Lung (tissue), 11 donors: ENCODE measurements at regions not wholly inside any gene's neighbourhood (a gene's known extent, or its start where the extent isn't known, plus 50 kb on each side); places are given as distances from the start of the nearest gene placed in this dataset.
A peak's percentile ranks its signal among the peaks of the same experiment; 100 is the strongest.

Experiments used
- ATAC-seq: fragments of 200-7000 bp; cut with Tn5 transposase; one replicate; pipeline ENCODE4 v1.9.1; 2020; ENCODE audit warnings: moderate number of reproducible peaks; ENCODE audit not compliant: insufficient read depth, low FRiP score
- DNase-seq, 3 donors: peaks; one replicate each; pipeline ENCODE4 v3.0.0-alpha.2; 2013 to 2017
- H3K27ac ChIP-seq, 2 donors: one replicate each; pipeline ENCODE4 v1.5.1; 2013; ENCODE audit warnings: mild to moderate bottlenecking in 2 of 2, moderate library complexity in 2 of 2, control low read depth in 1 of 2, inconsistent platforms in 1 of 2, low read depth in 1 of 2, low read length in 1 of 2
- H3K27me3 ChIP-seq, 3 donors: one replicate each; pipeline ENCODE4 v1.5.1; 2013; ENCODE audit warnings: low read length in 2 of 3; ENCODE audit not compliant: control insufficient read depth in 3 of 3, insufficient read depth in 3 of 3
- H3K36me3 ChIP-seq, 4 donors: one replicate each; pipeline ENCODE4 v1.5.1; 2013; ENCODE audit warnings: low read length in 4 of 4, mild to moderate bottlenecking in 1 of 4, moderate library complexity in 1 of 4; ENCODE audit not compliant: control insufficient read depth in 4 of 4, insufficient read depth in 4 of 4
- H3K4me1 ChIP-seq, 5 donors: one replicate each; pipeline ENCODE4 v1.5.1; 2013; ENCODE audit warnings: low read length in 5 of 5, mild to moderate bottlenecking in 2 of 5, moderate library complexity in 1 of 5; ENCODE audit not compliant: control insufficient read depth in 5 of 5, insufficient read depth in 5 of 5
- H3K4me3 ChIP-seq: one replicate; pipeline ENCODE4 v1.5.1; 2013; ENCODE audit warnings: mild to moderate bottlenecking, control low read depth, moderate library complexity
- H3K9ac ChIP-seq, 2 donors: one replicate each; pipeline ENCODE4 v1.5.1; 2013; ENCODE audit warnings: low read length in 2 of 2, control low read depth in 1 of 2; ENCODE audit not compliant: insufficient read depth in 1 of 2
- H3K9me3 ChIP-seq, 4 donors: one replicate each; pipeline ENCODE4 v1.5.1; 2013; ENCODE audit warnings: low read length in 3 of 4, mild to moderate bottlenecking in 1 of 4, moderate library complexity in 1 of 4; ENCODE audit not compliant: control insufficient read depth in 4 of 4, insufficient read depth in 3 of 4
- WGBS, 2 donors: extraction: QIAGEN DNeasy Blood & Tissue Kit; methylation state at CpG; one replicate each; pipeline ENCODE4 v1.1.7; 2013; 5-methylcytosine and 5-hydroxymethylcytosine counted together
- TF ChIP-seq, protein P1 (sequence below): IDR thresholded peaks from 2 replicates; pipeline ENCODE4 v1.5.1; 2012; ENCODE audit warnings: mild to moderate bottlenecking; ENCODE audit errors: control extremely low read depth, extremely low read depth
- donor health status: control.
- donor health status: control.
- donor health status: Bipolar disorder and iron deficiency.
- donor health status: healthy.
- donor health status: DM: yes; HTN: yes; CAD: no.

DNA sequence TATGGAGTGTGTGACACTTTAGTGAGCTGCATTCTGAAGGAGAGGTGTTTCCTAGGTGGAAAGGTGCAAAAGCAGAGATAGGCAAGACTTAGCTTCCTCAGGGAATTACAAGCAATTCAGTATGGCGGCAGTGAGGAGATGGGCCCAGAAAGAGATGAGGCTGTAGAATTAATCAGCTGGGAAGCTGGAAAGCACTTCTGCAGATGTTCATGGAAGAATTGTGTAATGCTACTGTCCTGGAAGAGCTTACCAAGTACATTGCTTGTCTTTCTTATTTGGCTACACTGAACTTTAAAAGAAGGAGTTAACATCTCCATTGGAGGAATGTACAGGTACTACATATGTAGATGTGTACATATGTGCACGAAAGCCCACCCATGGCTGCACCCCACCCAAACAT is 103.7 kb upstream of the DPT start:
- no peak overlapping the region for H3K27ac ChIP-seq
- no peak overlapping the region for H3K4me3 ChIP-seq
- no peaks in the 10 kb centered on the region for H3K36me3 ChIP-seq
- TF ChIP-seq, protein P1, sequence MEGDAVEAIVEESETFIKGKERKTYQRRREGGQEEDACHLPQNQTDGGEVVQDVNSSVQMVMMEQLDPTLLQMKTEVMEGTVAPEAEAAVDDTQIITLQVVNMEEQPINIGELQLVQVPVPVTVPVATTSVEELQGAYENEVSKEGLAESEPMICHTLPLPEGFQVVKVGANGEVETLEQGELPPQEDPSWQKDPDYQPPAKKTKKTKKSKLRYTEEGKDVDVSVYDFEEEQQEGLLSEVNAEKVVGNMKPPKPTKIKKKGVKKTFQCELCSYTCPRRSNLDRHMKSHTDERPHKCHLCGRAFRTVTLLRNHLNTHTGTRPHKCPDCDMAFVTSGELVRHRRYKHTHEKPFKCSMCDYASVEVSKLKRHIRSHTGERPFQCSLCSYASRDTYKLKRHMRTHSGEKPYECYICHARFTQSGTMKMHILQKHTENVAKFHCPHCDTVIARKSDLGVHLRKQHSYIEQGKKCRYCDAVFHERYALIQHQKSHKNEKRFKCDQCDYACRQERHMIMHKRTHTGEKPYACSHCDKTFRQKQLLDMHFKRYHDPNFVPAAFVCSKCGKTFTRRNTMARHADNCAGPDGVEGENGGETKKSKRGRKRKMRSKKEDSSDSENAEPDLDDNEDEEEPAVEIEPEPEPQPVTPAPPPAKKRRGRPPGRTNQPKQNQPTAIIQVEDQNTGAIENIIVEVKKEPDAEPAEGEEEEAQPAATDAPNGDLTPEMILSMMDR, result no peak
- no peaks in the 10 kb centered on the region for H3K27me3 ChIP-seq
- H3K9ac ChIP-seq, result no peak overlapping the region
- WGBS, 2 donors, result 81 to 90% methylated on average over 2 of the region's 2 CpGs
- DNase-seq (no peak), ATAC-seq (no peak)
- H3K4me1 ChIP-seq, result peaks cover 6 to 15% (median 10%) of the 10 kb centered on the region in 5 donors
- H3K9me3 ChIP-seq, result no peaks in the 10 kb centered on the region

DNA sequence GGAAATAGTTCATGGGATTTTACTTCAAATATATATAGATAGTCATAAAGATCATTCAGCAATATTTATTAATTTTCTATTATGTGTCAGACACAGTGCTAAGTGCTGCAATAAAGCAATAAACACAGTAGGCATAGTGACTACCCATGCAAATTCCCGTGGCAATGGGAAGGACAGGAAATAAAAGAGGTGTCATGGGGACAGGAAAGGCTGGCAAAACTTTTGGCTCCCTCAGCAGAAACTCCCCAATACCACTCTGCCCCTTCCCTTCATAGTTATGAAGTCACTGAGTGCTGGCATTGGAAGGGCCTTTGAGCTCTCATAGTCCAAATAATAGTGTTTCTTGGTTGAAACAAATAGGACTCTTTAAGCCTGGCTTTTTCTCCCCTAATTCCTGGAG is 104.4 kb upstream of the DPT start:
- no peak overlapping the region for H3K9ac ChIP-seq
- H3K27me3 ChIP-seq, result no peaks in the 10 kb centered on the region
- ATAC-seq, result no peak
- peaks cover 6 to 15% (median 10%) of the 10 kb centered on the region in 5 donors for H3K4me1 ChIP-seq
- no peak overlapping the region for H3K27ac ChIP-seq
- H3K4me3 ChIP-seq, result no peak overlapping the region
- no peaks in the 10 kb centered on the region for H3K36me3 ChIP-seq
- DNase-seq, result no peak
- H3K9me3 ChIP-seq, result no peaks in the 10 kb centered on the region
- TF ChIP-seq, protein P1, result no peak
- WGBS, 2 donors, result 54 to 68% methylated on average over 1 of the region's 1 CpG

DNA sequence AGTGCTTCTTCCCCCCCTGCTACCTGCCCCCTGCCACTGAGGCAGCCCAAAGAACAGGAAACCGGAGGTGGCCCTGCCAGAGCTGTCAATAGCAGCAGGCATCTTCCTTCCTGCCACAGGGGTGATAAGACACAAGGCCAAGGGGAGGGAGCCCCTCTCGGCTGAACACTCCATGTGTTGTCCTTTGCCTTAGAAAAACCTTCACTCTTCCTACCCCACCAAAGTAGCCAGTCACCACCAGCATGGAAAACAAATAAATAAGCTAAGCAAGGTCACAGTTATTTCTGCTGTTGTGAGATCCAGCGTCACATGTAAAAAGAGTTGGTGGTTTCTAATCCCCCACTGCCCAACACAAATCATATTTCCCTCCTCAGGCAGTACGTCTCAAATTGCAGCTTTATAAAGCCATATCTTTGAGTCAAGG is 104.8 kb upstream of the DPT start:
- no peaks in the 10 kb centered on the region for H3K9me3 ChIP-seq
- no peak overlapping the region for H3K4me3 ChIP-seq
- ATAC-seq (no peak), DNase-seq (peak in 1 of 3 donors; percentile 40)
- no peaks in the 10 kb centered on the region for H3K36me3 ChIP-seq
- WGBS, 2 donors, result 56 to 65% methylated on average over 4 of the region's 4 CpGs
- H3K4me1 ChIP-seq, result peaks cover 6 to 15% (median 10%) of the 10 kb centered on the region in 5 donors
- peak overlapping the region in 1 of 2 donors; percentile 66 for H3K27ac ChIP-seq
- TF ChIP-seq, protein P1, result no peak
- H3K9ac ChIP-seq, result no peak overlapping the region
- H3K27me3 ChIP-seq, result no peaks in the 10 kb centered on the region

DNA sequence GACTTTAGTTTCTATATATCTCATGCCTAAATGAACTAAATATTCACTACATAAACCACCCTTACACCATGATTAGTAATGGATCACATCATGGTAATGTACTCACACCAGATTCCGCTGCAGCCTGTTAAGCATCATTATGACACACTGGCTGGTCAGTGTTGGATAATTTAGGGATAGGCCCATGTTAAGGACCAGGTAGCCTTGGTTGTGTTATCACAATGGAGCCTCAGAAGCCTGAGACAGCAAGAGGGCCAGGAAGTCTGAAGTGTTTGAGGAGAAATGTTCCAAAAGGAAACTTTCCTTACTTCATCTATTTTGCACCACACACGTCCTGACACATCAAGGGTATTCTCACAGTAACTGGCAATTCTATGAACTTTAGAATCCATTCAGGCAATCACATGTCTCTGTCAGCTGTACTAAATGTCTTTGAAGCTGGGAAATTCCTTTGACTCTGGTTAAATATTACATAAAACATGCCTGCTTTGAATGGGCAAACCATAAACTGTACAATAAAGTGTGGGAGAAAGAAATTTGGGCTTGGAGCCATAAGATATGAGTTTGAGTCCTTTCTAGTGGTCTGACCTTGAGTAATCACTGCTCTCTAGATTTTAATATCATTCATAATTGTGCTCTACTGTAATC is 105.3 kb upstream of the DPT start:
- ATAC-seq (peak; percentile 36), DNase-seq (peak in 2 of 3 donors; percentile 55 to 78)
- no peak overlapping the region for H3K4me3 ChIP-seq
- H3K4me1 ChIP-seq, result peaks cover 6 to 15% (median 10%) of the 10 kb centered on the region in 5 donors
- no peaks in the 10 kb centered on the region for H3K27me3 ChIP-seq
- no peak overlapping the region for H3K9ac ChIP-seq
- peak overlapping the region in 1 of 2 donors; percentile 21 for H3K27ac ChIP-seq
- WGBS, 2 donors, result 68 to 83% methylated on average over 2 of the region's 2 CpGs
- no peaks in the 10 kb centered on the region for H3K36me3 ChIP-seq
- H3K9me3 ChIP-seq, result no peaks in the 10 kb centered on the region
- TF ChIP-seq, protein P1, result no peak
